OCI-LY3 (cell line): ENCODE measurements at regions not wholly inside any gene's neighbourhood (a gene's known extent, or its start where the extent isn't known, plus 50 kb on each side); places are given as distances from the start of the nearest gene placed in this dataset.

ENCODE experiments used
- H2AFZ ChIP-seq: fragments of 200-600, 300-600 bp; shearing (Covaris generic); 2 replicates; pipeline ENCODE4 v1.6.0; 2014; ENCODE audit warnings: antibody characterized with exemption, low read depth, low read length
- H3K27ac ChIP-seq: fragments of 200-600, 300-600 bp; sonication (generic); 2 replicates; pipeline ENCODE4 v1.5.1; 2014; ENCODE audit warnings: mild to moderate bottlenecking, low read length, moderate library complexity, mixed read lengths
- H3K27me3 ChIP-seq: fragments of 200-600, 300-600 bp; sonication (generic); 2 replicates; pipeline ENCODE4 v1.6.1; 2014; ENCODE audit warnings: low read depth, low read length, mixed read lengths
- H3K36me3 ChIP-seq: fragments of 200-600, 300-600 bp; sonication (generic); replicated peaks from 2 replicates; pipeline ENCODE3; 2014; ENCODE audit warnings: low read depth, low read length, mixed read lengths
- H3K4me1 ChIP-seq: fragments of 300-600, 200-600 bp; sonication (generic); 2 replicates; pipeline ENCODE4 v1.6.1; 2014; ENCODE audit warnings: low read length, mixed read lengths
- H3K4me2 ChIP-seq: fragments of 200-600, 300-600 bp; sonication (generic); 2 replicates; pipeline ENCODE4 v1.6.1; 2014; ENCODE audit warnings: low read length, mixed read lengths
- H3K4me3 ChIP-seq: fragments of 300-600, 200-600 bp; sonication (generic); 2 replicates; pipeline ENCODE4 v1.5.1; 2014; ENCODE audit warnings: antibody characterized with exemption, mild to moderate bottlenecking, low read length, moderate library complexity
- H3K79me2 ChIP-seq: fragments of 300-600, 200-600 bp; shearing (Covaris generic); 2 replicates; pipeline ENCODE4 v1.6.1; 2014; ENCODE audit warnings: mild to moderate bottlenecking, low read length, mixed read lengths
- H3K9ac ChIP-seq: fragments of 300-600, 200-600 bp; shearing (Covaris generic); 2 replicates; pipeline ENCODE4 v1.6.0; 2014; ENCODE audit warnings: mild to moderate bottlenecking, low read length, moderate library complexity
- H3K9me3 ChIP-seq: fragments of 200-600, 300-600 bp; shearing (Covaris generic); 2 replicates; pipeline ENCODE4 v1.6.1; 2014; ENCODE audit warnings: low read length, mixed read lengths; ENCODE audit not compliant: insufficient read depth
- H4K20me1 ChIP-seq: fragments of 200-600, 300-600 bp; sonication (generic); 2 replicates; pipeline ENCODE4 v1.6.1; 2016; ENCODE audit warnings: low read length, mixed read lengths; ENCODE audit not compliant: insufficient read depth
- EZH2phosphoT487 ChIP-seq: fragments of 200-600 bp; shearing (Covaris generic); IDR thresholded peaks from 2 replicates; pipeline ENCODE4 v1.6.1; 2018; ENCODE audit warnings: antibody characterized with exemption, mixed run types, low read depth
- TF ChIP-seq, protein P1 (sequence below): fragments of 200-600, 300-600 bp; sonication (generic); IDR thresholded peaks from 2 replicates; pipeline ENCODE4 v1.5.1; 2014; ENCODE audit warnings: antibody characterized with exemption, low read length, low read depth

DNA sequence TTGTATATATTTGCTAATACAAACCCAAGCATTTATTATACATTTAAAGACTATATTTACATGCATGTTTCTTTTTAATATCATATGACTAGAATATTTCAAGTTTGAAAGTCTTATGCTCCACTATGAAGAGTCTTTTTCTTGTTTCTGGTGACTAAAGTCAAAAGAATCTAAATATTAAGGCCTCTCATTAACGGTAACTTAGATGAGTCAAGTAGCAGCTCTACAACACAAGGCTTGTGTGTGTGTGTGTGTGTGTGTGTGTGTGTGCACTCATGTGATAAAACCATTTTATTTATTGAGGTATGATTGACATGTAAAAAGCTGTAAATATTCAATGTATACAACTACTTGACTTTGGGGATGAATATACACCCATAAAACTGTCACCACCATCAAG lies 275.6 kb downstream of the TFAP2B start:
- no peaks in the 10 kb centered on the region for H4K20me1 ChIP-seq
- H3K4me1 ChIP-seq: no peaks in the 10 kb centered on the region
- TF ChIP-seq EZH2phosphoT487: no peak
- TF ChIP-seq, protein P1, sequence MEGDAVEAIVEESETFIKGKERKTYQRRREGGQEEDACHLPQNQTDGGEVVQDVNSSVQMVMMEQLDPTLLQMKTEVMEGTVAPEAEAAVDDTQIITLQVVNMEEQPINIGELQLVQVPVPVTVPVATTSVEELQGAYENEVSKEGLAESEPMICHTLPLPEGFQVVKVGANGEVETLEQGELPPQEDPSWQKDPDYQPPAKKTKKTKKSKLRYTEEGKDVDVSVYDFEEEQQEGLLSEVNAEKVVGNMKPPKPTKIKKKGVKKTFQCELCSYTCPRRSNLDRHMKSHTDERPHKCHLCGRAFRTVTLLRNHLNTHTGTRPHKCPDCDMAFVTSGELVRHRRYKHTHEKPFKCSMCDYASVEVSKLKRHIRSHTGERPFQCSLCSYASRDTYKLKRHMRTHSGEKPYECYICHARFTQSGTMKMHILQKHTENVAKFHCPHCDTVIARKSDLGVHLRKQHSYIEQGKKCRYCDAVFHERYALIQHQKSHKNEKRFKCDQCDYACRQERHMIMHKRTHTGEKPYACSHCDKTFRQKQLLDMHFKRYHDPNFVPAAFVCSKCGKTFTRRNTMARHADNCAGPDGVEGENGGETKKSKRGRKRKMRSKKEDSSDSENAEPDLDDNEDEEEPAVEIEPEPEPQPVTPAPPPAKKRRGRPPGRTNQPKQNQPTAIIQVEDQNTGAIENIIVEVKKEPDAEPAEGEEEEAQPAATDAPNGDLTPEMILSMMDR: no peak

DNA sequence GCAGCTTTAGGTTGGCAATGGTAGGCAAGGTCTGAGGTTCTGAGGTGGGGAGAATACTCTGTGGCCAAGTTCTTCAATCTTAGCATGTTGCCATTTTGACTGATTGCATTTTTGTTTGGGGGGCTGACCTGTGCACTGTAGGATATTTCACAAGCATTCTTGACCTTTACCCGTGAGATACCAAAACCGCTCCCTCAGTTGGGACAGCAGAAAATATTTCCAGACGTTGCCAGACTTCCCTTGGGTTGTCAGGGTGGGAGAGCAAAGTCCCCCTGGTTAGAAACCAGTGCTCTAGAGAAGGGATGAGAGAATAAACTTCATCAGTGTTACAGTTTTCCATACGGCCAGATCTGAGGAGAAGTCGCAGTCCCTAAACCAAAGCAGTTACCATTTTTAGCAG lies 279.6 kb downstream of the TFAP2B start:
- Histone ChIP-seq H3K9ac (no peak overlapping the region), H3K36me3 (no peaks in the 10 kb centered on the region), H3K9me3 (no peaks in the 10 kb centered on the region), H3K79me2 (no peaks in the 10 kb centered on the region), H3K4me3 (no peak overlapping the region), H3K4me2 (no peak overlapping the region), H3K27ac (no peak overlapping the region), H2AFZ (no peak overlapping the region), H4K20me1 (no peaks in the 10 kb centered on the region), H3K27me3 (no peaks in the 10 kb centered on the region), H3K4me1 (no peaks in the 10 kb centered on the region)
- TF ChIP-seq, protein P1: no peak
- no peak for TF ChIP-seq EZH2phosphoT487

More for the DNA sequence above, 275.6 kb downstream of the TFAP2B start:
- Histone ChIP-seq H3K4me3 (no peak overlapping the region), H2AFZ (no peak overlapping the region), H3K9ac (no peak overlapping the region), H3K4me2 (no peak overlapping the region), H3K36me3 (no peaks in the 10 kb centered on the region), H3K27me3 (no peaks in the 10 kb centered on the region), H3K9me3 (0 out of 2 replicates have a peak, but pooled peaks cover 3% of the 10 kb centered on the region), H3K27ac (no peak overlapping the region), H3K79me2 (no peaks in the 10 kb centered on the region)

DNA sequence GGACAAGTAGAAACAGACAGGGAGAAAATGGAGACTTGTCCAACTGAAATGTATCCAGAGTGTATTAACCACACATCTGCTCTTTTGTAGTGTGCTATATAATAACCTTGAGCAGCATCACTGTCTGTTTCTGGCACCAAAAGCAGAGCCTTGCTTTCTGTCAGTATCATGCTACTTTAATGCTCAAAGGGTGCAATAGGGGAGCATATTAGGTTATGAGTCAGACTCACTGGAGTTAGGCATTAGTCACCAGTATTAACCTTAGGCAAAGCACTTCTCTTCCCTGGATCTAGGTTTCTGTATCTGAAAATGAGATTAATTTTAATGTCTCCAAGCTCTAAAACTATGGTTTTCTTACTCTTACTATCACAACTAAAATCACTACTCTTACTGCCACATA lies 280.1 kb downstream of the TFAP2B start:
- H3K4me2 ChIP-seq: no peak overlapping the region
- no peak overlapping the region for H3K27ac ChIP-seq
- H3K4me3 ChIP-seq: no peak overlapping the region
- no peak overlapping the region for H3K9ac ChIP-seq
- no peaks in the 10 kb centered on the region for H3K36me3 ChIP-seq
- no peaks in the 10 kb centered on the region for H3K79me2 ChIP-seq
- no peaks in the 10 kb centered on the region for H3K9me3 ChIP-seq
- H3K27me3 ChIP-seq: no peaks in the 10 kb centered on the region
- no peak for TF ChIP-seq EZH2phosphoT487
- TF ChIP-seq, protein P1: no peak
- H2AFZ ChIP-seq: no peak overlapping the region
- H3K4me1 ChIP-seq: no peaks in the 10 kb centered on the region
- H4K20me1 ChIP-seq: no peaks in the 10 kb centered on the region

DNA sequence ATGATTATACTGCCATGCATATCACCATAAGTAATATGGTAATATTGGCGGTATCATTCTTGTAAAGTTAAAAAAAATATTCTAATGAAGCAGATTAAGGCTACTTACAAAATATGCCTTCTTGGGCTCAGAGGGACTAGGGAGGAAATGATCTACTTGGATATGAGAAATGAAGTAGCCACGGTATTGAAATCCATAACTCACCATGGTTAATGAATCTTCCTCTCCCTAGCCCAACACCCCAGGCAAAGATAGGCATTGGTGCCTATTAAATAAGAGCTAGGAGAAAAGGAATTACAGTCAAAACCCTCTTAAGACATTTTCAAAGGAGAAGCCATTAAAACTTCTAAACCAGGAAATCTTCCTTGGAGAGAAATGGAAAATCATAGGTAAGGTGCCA lies 280.5 kb downstream of the TFAP2B start:
- Histone ChIP-seq H3K79me2 (no peaks in the 10 kb centered on the region), H3K36me3 (no peaks in the 10 kb centered on the region), H3K27me3 (no peaks in the 10 kb centered on the region), H3K9me3 (no peaks in the 10 kb centered on the region), H4K20me1 (no peaks in the 10 kb centered on the region), H3K27ac (no peak overlapping the region), H3K4me1 (no peaks in the 10 kb centered on the region), H3K4me2 (no peak overlapping the region), H3K9ac (no peak overlapping the region), H2AFZ (no peak overlapping the region), H3K4me3 (no peak overlapping the region)
- TF ChIP-seq, protein P1: no peak
- no peak for TF ChIP-seq EZH2phosphoT487
